B cell (primary cell): ENCODE measurements at regions not wholly inside any gene's neighbourhood (a gene's known extent, or its start where the extent isn't known, plus 50 kb on each side); places are given as distances from the start of the nearest gene placed in this dataset.

ENCODE experiments used
- EZH2 ChIP-seq: IDR thresholded peaks from 2 replicates; pipeline ENCODE4 v1.6.1; 2012; ENCODE audit warnings: borderline replicate concordance, low read depth, mild to moderate bottlenecking, moderate library complexity, low read length; ENCODE audit not compliant: insufficient read depth, poor library complexity, severe bottlenecking
- TF ChIP-seq, protein P1 (sequence below): fragments of 200-600 bp; IDR thresholded peaks from one replicate; pipeline ENCODE4 v1.8.0; 2022; ENCODE audit warnings: antibody characterized with exemption, mild to moderate bottlenecking

DNA sequence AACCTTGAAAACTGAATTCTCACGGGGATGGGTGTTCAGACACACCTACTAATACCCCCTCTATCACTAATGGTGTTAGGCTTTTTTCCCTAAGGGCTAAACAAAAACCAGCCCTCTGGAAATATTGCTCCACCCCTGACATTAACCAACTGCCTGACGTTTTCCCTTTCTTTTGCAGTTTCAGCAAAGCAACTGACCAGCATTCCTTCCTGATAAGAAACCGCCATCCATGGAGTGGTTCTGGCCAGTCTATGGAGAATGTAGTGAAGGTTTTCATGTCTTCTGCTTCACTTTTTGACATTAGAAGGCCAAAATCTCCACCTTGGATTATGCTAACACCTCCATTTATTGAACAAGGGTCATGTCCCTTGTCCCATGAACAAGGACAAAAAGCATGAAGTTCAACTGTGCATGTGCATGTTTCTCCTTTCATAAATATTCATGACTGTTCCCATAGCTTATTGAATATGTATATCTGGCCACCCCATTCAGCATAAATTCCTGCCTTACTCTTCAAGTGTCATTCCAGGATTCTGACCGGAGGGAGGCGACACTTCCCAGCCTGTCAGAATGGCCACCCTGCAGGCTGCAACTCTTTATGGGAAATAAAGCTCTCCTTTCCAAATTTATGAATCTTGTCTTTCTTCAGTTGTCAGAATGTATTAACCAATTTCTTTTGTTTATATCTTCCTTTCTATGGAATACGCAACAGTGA is 314.3 kb downstream of the HHIPL2 start:
- TF ChIP-seq, protein P1, sequence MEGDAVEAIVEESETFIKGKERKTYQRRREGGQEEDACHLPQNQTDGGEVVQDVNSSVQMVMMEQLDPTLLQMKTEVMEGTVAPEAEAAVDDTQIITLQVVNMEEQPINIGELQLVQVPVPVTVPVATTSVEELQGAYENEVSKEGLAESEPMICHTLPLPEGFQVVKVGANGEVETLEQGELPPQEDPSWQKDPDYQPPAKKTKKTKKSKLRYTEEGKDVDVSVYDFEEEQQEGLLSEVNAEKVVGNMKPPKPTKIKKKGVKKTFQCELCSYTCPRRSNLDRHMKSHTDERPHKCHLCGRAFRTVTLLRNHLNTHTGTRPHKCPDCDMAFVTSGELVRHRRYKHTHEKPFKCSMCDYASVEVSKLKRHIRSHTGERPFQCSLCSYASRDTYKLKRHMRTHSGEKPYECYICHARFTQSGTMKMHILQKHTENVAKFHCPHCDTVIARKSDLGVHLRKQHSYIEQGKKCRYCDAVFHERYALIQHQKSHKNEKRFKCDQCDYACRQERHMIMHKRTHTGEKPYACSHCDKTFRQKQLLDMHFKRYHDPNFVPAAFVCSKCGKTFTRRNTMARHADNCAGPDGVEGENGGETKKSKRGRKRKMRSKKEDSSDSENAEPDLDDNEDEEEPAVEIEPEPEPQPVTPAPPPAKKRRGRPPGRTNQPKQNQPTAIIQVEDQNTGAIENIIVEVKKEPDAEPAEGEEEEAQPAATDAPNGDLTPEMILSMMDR, result no peak
- no peak for TF ChIP-seq EZH2
